Small intestine (tissue), 7 donors: ENCODE measurements at regions not wholly inside any gene's neighbourhood (a gene's known extent, or its start where the extent isn't known, plus 50 kb on each side); places are given as distances from the start of the nearest gene placed in this dataset.

Source experiments
- DNase-seq, 2 donors: peaks; one replicate each; pipeline versions ENCODE4 v3.0.0 to v3.0.0-alpha.2; 2013
- FAIRE-seq: peaks from 2 replicates; lab custom pipeline; 2012; peaks lifted over from hg19 to GRCh38; lab: Jason Lieb, UNC
- H3K27ac ChIP-seq, 3 donors: one replicate each; pipeline ENCODE4 v1.5.1; 2013; ENCODE audit warnings: low read length in 2 of 3, mild to moderate bottlenecking in 2 of 3, control low read depth in 1 of 3, inconsistent platforms in 1 of 3, low read depth in 1 of 3, moderate library complexity in 1 of 3
- H3K27me3 ChIP-seq, 3 donors: one replicate each; pipeline ENCODE4 v1.6.1; 2013; ENCODE audit warnings: low read length in 3 of 3, inconsistent platforms in 1 of 3; ENCODE audit not compliant: control insufficient read depth in 3 of 3, insufficient read depth in 3 of 3
- H3K36me3 ChIP-seq, 3 donors: one replicate each; pipeline ENCODE4 v1.6.1; 2013; ENCODE audit warnings: low read length in 3 of 3, inconsistent platforms in 1 of 3, low read depth in 1 of 3, mild to moderate bottlenecking in 1 of 3, moderate library complexity in 1 of 3; ENCODE audit not compliant: control insufficient read depth in 3 of 3, insufficient read depth in 2 of 3
- H3K4me1 ChIP-seq, 3 donors: one replicate each; pipeline ENCODE4 v1.6.1; 2013; ENCODE audit warnings: low read length in 2 of 3, inconsistent platforms in 1 of 3, low read depth in 1 of 3, mild to moderate bottlenecking in 1 of 3, moderate library complexity in 1 of 3; ENCODE audit not compliant: control insufficient read depth in 3 of 3, insufficient read depth in 2 of 3
- H3K4me3 ChIP-seq, 3 donors: one replicate each; pipeline ENCODE4 v1.5.1; 2013; ENCODE audit warnings: low read length in 3 of 3, control low read depth in 1 of 3, inconsistent platforms in 1 of 3, low read depth in 1 of 3, mild to moderate bottlenecking in 1 of 3, moderate library complexity in 1 of 3
- H3K9me3 ChIP-seq, 2 donors: one replicate each; pipeline ENCODE4 v1.6.1; 2013; ENCODE audit warnings: low read depth in 1 of 2, low read length in 1 of 2; ENCODE audit not compliant: control insufficient read depth in 2 of 2, insufficient read depth in 1 of 2
- whole genome bisulfite sequencing, 3 donors: extraction: QIAGEN DNeasy Blood & Tissue Kit; methylation state at CpG; one replicate each; pipeline ENCODE4 v1.1.7; 2013; 5-methylcytosine and 5-hydroxymethylcytosine counted together
- donor health status: healthy with polysubstance abuse.
- donor health status: control.
- donor health status: control.
- donor health status: Bipolar disorder and iron deficiency.
- donor health status: healthy.

DNA sequence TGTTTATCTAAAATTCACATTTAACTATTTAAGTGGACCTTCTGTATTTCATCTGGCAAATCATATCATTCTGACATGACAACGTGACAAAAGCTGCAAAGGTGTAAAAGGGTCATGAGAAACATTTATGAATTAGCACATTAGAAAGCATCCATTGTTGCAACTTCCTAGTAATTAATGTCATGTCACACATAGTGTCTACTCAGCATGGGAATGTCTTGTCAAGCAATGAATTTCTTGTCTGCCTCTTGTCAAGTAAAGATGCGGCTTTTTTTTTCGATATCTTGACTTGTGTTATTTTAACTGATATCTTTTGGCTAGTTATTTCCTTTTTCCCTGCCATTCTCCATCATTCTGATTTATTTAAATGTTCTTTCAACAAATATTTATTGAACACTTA is 463.5 kb upstream of the CXorf51B start:
- FAIRE-seq (no peak), DNase-seq (no peak)
- Histone ChIP-seq H3K36me3 (no peaks in the 10 kb centered on the region), H3K4me1 (no peaks in the 10 kb centered on the region), H3K9me3 (no peaks in the 10 kb centered on the region), H3K27me3 (no peaks in the 10 kb centered on the region), H3K4me3 (no peak overlapping the region), H3K27ac (no peak overlapping the region)
- 63 to 81% (median 75%) methylated on average over 3 of the region's 3 CpGs for WGBS, 3 donors

DNA sequence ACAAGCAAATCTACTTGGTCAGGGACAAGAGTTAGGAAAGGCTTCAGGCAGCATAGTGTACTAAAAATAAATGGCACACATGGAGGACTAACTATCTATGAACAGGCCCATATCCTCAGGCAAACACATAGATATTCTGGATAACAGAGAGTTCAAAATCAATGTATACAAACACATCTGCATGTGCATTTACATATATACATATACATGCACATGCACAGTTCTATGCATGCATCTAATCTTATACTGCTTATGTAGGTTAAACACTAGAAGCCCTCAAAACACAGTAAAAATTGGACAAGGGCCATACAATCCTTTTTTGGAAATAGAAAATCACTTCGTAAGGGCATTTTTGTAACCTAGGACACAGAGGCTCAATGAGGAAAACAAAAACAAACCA is 458.0 kb upstream of the CXorf51B start:
- H3K9me3 ChIP-seq: no peaks in the 10 kb centered on the region
- H3K27me3 ChIP-seq: no peaks in the 10 kb centered on the region
- 76 to 84% (median 77%) methylated on average over 1 of the region's 1 CpG for WGBS, 3 donors
- no peak overlapping the region for H3K4me3 ChIP-seq
- DNase-seq: no peak
- no peak overlapping the region for H3K27ac ChIP-seq
- no peaks in the 10 kb centered on the region for H3K36me3 ChIP-seq
- H3K4me1 ChIP-seq: no peaks in the 10 kb centered on the region
- FAIRE-seq: no peak

GRCh38 chrX:146355440-146355839 is 454.1 kb upstream of the CXorf51B start:
- Histone ChIP-seq H3K9me3 (no peaks in the 10 kb centered on the region), H3K4me3 (no peak overlapping the region), H3K27me3 (no peaks in the 10 kb centered on the region), H3K36me3 (no peaks in the 10 kb centered on the region), H3K27ac (no peak overlapping the region), H3K4me1 (no peaks in the 10 kb centered on the region)
- DNase-seq: no peak
- FAIRE-seq: no peak

DNA sequence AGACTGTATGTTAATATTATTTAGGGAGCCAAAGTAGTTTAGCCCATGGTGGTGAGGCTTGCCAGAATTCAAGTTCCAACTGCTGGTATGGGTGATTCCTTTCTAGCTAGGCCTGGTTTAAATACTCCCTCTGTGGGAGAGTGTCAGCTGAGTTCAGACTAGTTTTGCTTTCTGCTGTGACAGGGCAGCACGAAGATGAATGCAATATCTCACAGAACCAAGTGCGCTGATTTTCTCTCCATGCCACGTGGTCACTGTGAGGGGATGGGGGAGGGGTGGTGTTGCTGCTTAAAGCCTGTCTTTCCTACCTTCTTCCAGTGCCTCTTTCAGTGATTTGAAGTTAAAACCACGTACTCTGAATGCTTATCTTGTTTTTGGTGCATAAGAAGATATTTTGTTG is 445.7 kb upstream of the CXorf51B start:
- Histone ChIP-seq H3K36me3 (no peaks in the 10 kb centered on the region), H3K9me3 (no peaks in the 10 kb centered on the region), H3K4me1 (no peaks in the 10 kb centered on the region), H3K4me3 (no peak overlapping the region), H3K27ac (no peak overlapping the region), H3K27me3 (no peaks in the 10 kb centered on the region)
- FAIRE-seq (no peak), DNase-seq (peak in 1 of 2 donors; percentile 1)
- 45 to 61% (median 60%) methylated on average over 4 of the region's 4 CpGs for WGBS, 3 donors

- no peak for DNase-seq
- no peaks in the 10 kb centered on the region for H3K9me3 ChIP-seq
- WGBS, 3 donors: 44 to 55% (median 45%) methylated on average over 3 of the region's 3 CpGs
- H3K4me1 ChIP-seq: no peaks in the 10 kb centered on the region
- no peak for FAIRE-seq
- no peaks in the 10 kb centered on the region for H3K27me3 ChIP-seq
- no peak overlapping the region for H3K27ac ChIP-seq
- no peaks in the 10 kb centered on the region for H3K36me3 ChIP-seq
- no peak overlapping the region for H3K4me3 ChIP-seq
Observed at GRCh38 chrX:146385529-146385928, 424.0 kb upstream of the CXorf51B start.

DNA sequence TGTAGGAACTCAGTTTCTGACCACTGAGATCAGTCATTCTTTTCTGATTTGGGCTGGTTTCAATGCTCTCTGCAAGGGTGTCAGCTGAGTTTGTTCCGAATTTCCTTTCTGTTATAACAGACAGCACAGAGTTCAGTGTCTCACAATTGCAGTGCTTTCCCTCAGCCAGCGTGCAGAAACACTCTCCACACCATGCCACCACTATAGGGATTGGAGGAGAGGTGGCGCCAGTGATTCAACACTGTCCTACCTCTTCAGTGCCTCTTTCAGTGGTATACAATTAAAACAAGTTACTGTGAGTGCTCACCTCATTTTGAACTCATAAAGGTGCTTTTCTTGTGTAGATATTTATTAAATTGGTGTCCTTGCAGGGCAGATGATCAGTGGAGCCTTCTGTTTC is 413.2 kb upstream of the CXorf51B start:
- Histone ChIP-seq H3K36me3 (no peaks in the 10 kb centered on the region), H3K27ac (no peak overlapping the region), H3K9me3 (peaks cover 0 to 5% of the 10 kb centered on the region in 2 donors), H3K4me3 (no peak overlapping the region), H3K27me3 (no peaks in the 10 kb centered on the region), H3K4me1 (no peaks in the 10 kb centered on the region)
- DNase-seq (peak; percentile 1 to 10), FAIRE-seq (no peak)
- WGBS, 3 donors: 29 to 46% (median 36%) methylated on average over 3 of the region's 3 CpGs

DNA sequence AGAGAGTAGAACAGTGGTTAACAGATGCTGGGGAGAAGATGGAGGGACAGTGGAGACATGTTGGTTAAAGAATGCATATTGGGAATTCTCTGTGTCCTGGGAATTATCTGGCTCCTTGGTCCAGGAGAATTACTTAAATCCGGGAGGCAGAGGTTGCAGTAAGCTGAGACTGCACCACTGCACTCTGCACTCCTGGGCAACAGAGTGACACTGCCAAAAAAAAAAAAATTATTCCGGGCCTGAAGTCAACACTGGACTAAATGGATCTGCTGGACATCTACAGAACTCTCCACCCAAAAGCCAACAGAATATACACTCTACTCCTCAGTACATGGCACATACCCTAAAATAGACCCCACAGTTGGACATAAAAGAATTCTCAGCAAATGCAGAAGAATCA is 400.0 kb upstream of the CXorf51B start:
- no peaks in the 10 kb centered on the region for H3K36me3 ChIP-seq
- no peak for FAIRE-seq
- 75 to 87% (median 85%) methylated on average over 2 of the region's 2 CpGs for WGBS, 3 donors

GRCh38 chrX:146424422-146424821 is 385.1 kb upstream of the CXorf51B start:
- no peak overlapping the region for H3K27ac ChIP-seq
- DNase-seq: no peak
- no peaks in the 10 kb centered on the region for H3K9me3 ChIP-seq
- 55 to 84% (median 57%) methylated on average over 2 of the region's 2 CpGs for WGBS, 3 donors
- no peaks in the 10 kb centered on the region for H3K27me3 ChIP-seq
- no peaks in the 10 kb centered on the region for H3K36me3 ChIP-seq
- H3K4me3 ChIP-seq: no peak overlapping the region
- no peaks in the 10 kb centered on the region for H3K4me1 ChIP-seq
- FAIRE-seq: no peak

More for the DNA sequence above, 400.0 kb upstream of the CXorf51B start:
- H3K9me3 ChIP-seq: no peaks in the 10 kb centered on the region
- H3K27me3 ChIP-seq: no peaks in the 10 kb centered on the region
- H3K27ac ChIP-seq: no peak overlapping the region
- H3K4me1 ChIP-seq: no peaks in the 10 kb centered on the region
- no peak overlapping the region for H3K4me3 ChIP-seq
- DNase-seq: no peak

DNA sequence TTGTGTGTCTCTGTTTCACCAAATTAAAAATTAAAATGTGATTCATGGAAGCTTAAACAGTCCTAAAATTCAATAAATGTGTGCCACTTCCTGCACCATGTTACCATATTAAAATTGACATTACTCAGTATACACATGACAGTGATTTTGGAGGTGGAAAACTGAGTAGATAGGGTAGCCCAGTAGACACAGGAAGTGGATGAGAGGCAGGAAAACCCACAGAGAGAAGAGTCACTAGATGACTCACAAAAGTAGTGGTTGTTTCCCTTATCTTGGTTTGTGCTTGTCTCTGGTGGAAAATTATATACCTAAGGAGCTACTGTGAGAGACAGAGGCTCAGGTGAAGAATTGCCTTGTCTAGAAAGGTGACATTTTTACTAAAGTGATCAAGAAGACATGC is 375.8 kb upstream of the CXorf51B start:
- no peaks in the 10 kb centered on the region for H3K36me3 ChIP-seq
- no peaks in the 10 kb centered on the region for H3K4me1 ChIP-seq

More for the DNA sequence above, 375.8 kb upstream of the CXorf51B start:
- no peak overlapping the region for H3K27ac ChIP-seq
- DNase-seq (no peak), FAIRE-seq (no peak)
- no peaks in the 10 kb centered on the region for H3K9me3 ChIP-seq
- H3K4me3 ChIP-seq: no peak overlapping the region
- no peaks in the 10 kb centered on the region for H3K27me3 ChIP-seq
